HG03575 (cell line): ENCODE measurements at regions not wholly inside any gene's neighbourhood (a gene's known extent, or its start where the extent isn't known, plus 50 kb on each side); places are given as distances from the start of the nearest gene placed in this dataset.
"Not testable (repeated sequence)": the region's sequence is repeated elsewhere in the genome, so short reads cannot be mapped to it uniquely, and the experiment has no call there.

Source experiments
- ATAC-seq: cut with Tn5 transposase; IDR thresholded peaks from one replicate; pipeline ENCODE4 v1.9.1; 2021; ENCODE audit not compliant: unreplicated experiment, insufficient number of reproducible peaks, low FRiP score; ENCODE audit errors: extremely low read depth

- no peak for ATAC-seq
These were observed 124.1 kb upstream of the TNRC6C start for GRCh38 chr17:77834170-77835115.

GRCh38 chr17:77836557-77837041 is 121.9 kb upstream of the TNRC6C start:
- ATAC-seq = no peak

- ATAC-seq = not testable (repeated sequence)
These were observed 121.4 kb upstream of the TNRC6C start for GRCh38 chr17:77837072-77837471.

- no peak for ATAC-seq
These were observed 120.6 kb upstream of the TNRC6C start for GRCh38 chr17:77837917-77838316.

GRCh38 chr17:77838748-77839697 is 119.5 kb upstream of the TNRC6C start:
- ATAC-seq = no peak

GRCh38 chr17:77839698-77840512 is 118.6 kb upstream of the TNRC6C start:
- ATAC-seq = no peak

- ATAC-seq = no peak
These were observed 117.9 kb upstream of the TNRC6C start for GRCh38 chr17:77840513-77841165.

GRCh38 chr17:77841742-77842527 is 116.6 kb upstream of the TNRC6C start:
- no peak for ATAC-seq

- ATAC-seq = no peak
These were observed 115.9 kb upstream of the TNRC6C start for GRCh38 chr17:77842528-77843147.

- not testable (repeated sequence) for ATAC-seq
These were observed 115.1 kb upstream of the TNRC6C start for GRCh38 chr17:77843255-77843895.

GRCh38 chr17:77843896-77844295 is 114.6 kb upstream of the TNRC6C start:
- no peak for ATAC-seq

- ATAC-seq = no peak
These were observed 113.8 kb upstream of the TNRC6C start for GRCh38 chr17:77844681-77845080.

GRCh38 chr17:77845541-77846225 is 112.8 kb upstream of the TNRC6C start:
- no peak for ATAC-seq

GRCh38 chr17:77846531-77847085 is 111.9 kb upstream of the TNRC6C start:
- no peak for ATAC-seq

GRCh38 chr17:77847221-77848085 is 111.0 kb upstream of the TNRC6C start:
- ATAC-seq = no peak
